ENCODE measurements at regions not wholly inside any gene's neighbourhood (a gene's known extent, or its start where the extent isn't known, plus 50 kb on each side); places are given as distances from the start of the nearest gene placed in this dataset.

GRCh38 chr4:3361406-3361805, 68.6 kb downstream of the RGS12 start:
- Mint-ChIP-seq H3K4me1 (peaks cover 6% of the 10 kb centered on the region), H3K4me3 (no peak overlapping the region), H3K27me3 (peaks cover 9% of the 10 kb centered on the region), H3K27ac (peak overlapping the region; percentile 8), H3K36me3 (no peaks in the 10 kb centered on the region), H3K9me3 (peaks cover 13% of the 10 kb centered on the region)
- ATAC-seq = no peak

GRCh38 chr4:3361896-3362295, 69.1 kb downstream of the RGS12 start:
- H3K36me3 Mint-ChIP-seq = no peaks in the 10 kb centered on the region
- peaks cover 13% of the 10 kb centered on the region for H3K9me3 Mint-ChIP-seq
- peak overlapping the region; percentile 8 for H3K27ac Mint-ChIP-seq
- peaks cover 6% of the 10 kb centered on the region for H3K4me1 Mint-ChIP-seq
- H3K27me3 Mint-ChIP-seq = peaks cover 9% of the 10 kb centered on the region
- ATAC-seq = no peak
- H3K4me3 Mint-ChIP-seq = no peak overlapping the region

GRCh38 chr4:3362431-3363287, 69.8 kb downstream of the RGS12 start:
- no peak overlapping the region for H3K4me3 Mint-ChIP-seq
- no peak for ATAC-seq
- peaks cover 6% of the 10 kb centered on the region for H3K4me1 Mint-ChIP-seq
- no peak overlapping the region for H3K27ac Mint-ChIP-seq
- peaks cover 9% of the 10 kb centered on the region for H3K27me3 Mint-ChIP-seq
- H3K36me3 Mint-ChIP-seq = no peaks in the 10 kb centered on the region
- peaks cover 10% of the 10 kb centered on the region for H3K9me3 Mint-ChIP-seq

GRCh38 chr4:3363411-3364141, 70.8 kb downstream of the RGS12 start:
- peaks cover 8% of the 10 kb centered on the region for H3K4me1 Mint-ChIP-seq
- peaks cover 9% of the 10 kb centered on the region for H3K9me3 Mint-ChIP-seq
- H3K36me3 Mint-ChIP-seq = no peaks in the 10 kb centered on the region
- no peak overlapping the region for H3K27ac Mint-ChIP-seq
- no peak overlapping the region for H3K4me3 Mint-ChIP-seq
- peaks cover 9% of the 10 kb centered on the region for H3K27me3 Mint-ChIP-seq
- no peak for ATAC-seq

GRCh38 chr4:3364199-3364598, 71.4 kb downstream of the RGS12 start:
- H3K36me3 Mint-ChIP-seq = no peaks in the 10 kb centered on the region
- peaks cover 13% of the 10 kb centered on the region for H3K4me1 Mint-ChIP-seq
- ATAC-seq = no peak
- H3K27me3 Mint-ChIP-seq = peaks cover 9% of the 10 kb centered on the region
- no peak overlapping the region for H3K27ac Mint-ChIP-seq
- no peak overlapping the region for H3K4me3 Mint-ChIP-seq
- H3K9me3 Mint-ChIP-seq = peaks cover 9% of the 10 kb centered on the region

GRCh38 chr4:3364634-3365314, 72.0 kb downstream of the RGS12 start:
- H3K9me3 Mint-ChIP-seq = peaks cover 9% of the 10 kb centered on the region
- no peak overlapping the region for H3K4me3 Mint-ChIP-seq
- no peaks in the 10 kb centered on the region for H3K36me3 Mint-ChIP-seq
- peaks cover 18% of the 10 kb centered on the region for H3K4me1 Mint-ChIP-seq
- no peak for ATAC-seq
- H3K27ac Mint-ChIP-seq = no peak overlapping the region
- peaks cover 13% of the 10 kb centered on the region for H3K27me3 Mint-ChIP-seq

GRCh38 chr4:3365326-3365725, 72.5 kb downstream of the RGS12 start:
- Mint-ChIP-seq H3K4me1 (peaks cover 24% of the 10 kb centered on the region), H3K9me3 (peaks cover 9% of the 10 kb centered on the region), H3K27me3 (peaks cover 19% of the 10 kb centered on the region), H3K27ac (no peak overlapping the region), H3K4me3 (no peak overlapping the region), H3K36me3 (no peaks in the 10 kb centered on the region)
- ATAC-seq = no peak

- H3K9me3 Mint-ChIP-seq = peaks cover 9% of the 10 kb centered on the region
- H3K27ac Mint-ChIP-seq = no peak overlapping the region
- peaks cover 27% of the 10 kb centered on the region for H3K4me1 Mint-ChIP-seq
- peaks cover 20% of the 10 kb centered on the region for H3K27me3 Mint-ChIP-seq
- no peak overlapping the region for H3K4me3 Mint-ChIP-seq
- H3K36me3 Mint-ChIP-seq = no peaks in the 10 kb centered on the region
- ATAC-seq = no peak
Measured at GRCh38 chr4:3365871-3366842, 73.3 kb downstream of the RGS12 start.

- Mint-ChIP-seq H3K4me3 (no peak overlapping the region), H3K4me1 (peaks cover 32% of the 10 kb centered on the region), H3K9me3 (peaks cover 8% of the 10 kb centered on the region), H3K36me3 (no peaks in the 10 kb centered on the region), H3K27me3 (peaks cover 15% of the 10 kb centered on the region), H3K27ac (no peak overlapping the region)
- ATAC-seq = no peak
Measured at GRCh38 chr4:3366893-3367775, 74.3 kb downstream of the RGS12 start.

GRCh38 chr4:3367866-3368265, 73.9 kb upstream of the HGFAC start:
- no peak for ATAC-seq
- H3K36me3 Mint-ChIP-seq = no peaks in the 10 kb centered on the region
- H3K9me3 Mint-ChIP-seq = peaks cover 1% of the 10 kb centered on the region
- H3K27me3 Mint-ChIP-seq = peaks cover 10% of the 10 kb centered on the region
- H3K4me1 Mint-ChIP-seq = peaks cover 39% of the 10 kb centered on the region
- no peak overlapping the region for H3K4me3 Mint-ChIP-seq
- peak overlapping the region; percentile 9 for H3K27ac Mint-ChIP-seq

GRCh38 chr4:3368334-3368733, 73.4 kb upstream of the HGFAC start:
- Mint-ChIP-seq H3K4me1 (peaks cover 44% of the 10 kb centered on the region), H3K36me3 (no peaks in the 10 kb centered on the region), H3K9me3 (no peaks in the 10 kb centered on the region), H3K27me3 (peaks cover 10% of the 10 kb centered on the region), H3K27ac (peak overlapping the region; percentile 9), H3K4me3 (no peak overlapping the region)
- ATAC-seq = no peak

- Mint-ChIP-seq H3K36me3 (no peaks in the 10 kb centered on the region), H3K27ac (no peak overlapping the region), H3K27me3 (peaks cover 14% of the 10 kb centered on the region), H3K4me3 (peak overlapping the region; percentile 5), H3K9me3 (no peaks in the 10 kb centered on the region), H3K4me1 (peaks cover 52% of the 10 kb centered on the region)
- ATAC-seq = no peak
Measured at GRCh38 chr4:3368841-3369760, 72.7 kb upstream of the HGFAC start.

Data from stimulated activated memory B cell treated with anti-CD40 and anti-IgM and Interleukin-4, amounts not matched to agents 10 μg/mL and 1 μg/mL and 100 μg/mL, for 72 hours (primary cell).